D341Med (cell line): ENCODE measurements at regions not wholly inside any gene's neighbourhood (a gene's known extent, or its start where the extent isn't known, plus 50 kb on each side); places are given as distances from the start of the nearest gene placed in this dataset.

Experiments used
- DNase-seq: peaks from one replicate; pipeline ENCODE4 v3.0.0; 2012; ENCODE audit warnings: low spot score

DNA sequence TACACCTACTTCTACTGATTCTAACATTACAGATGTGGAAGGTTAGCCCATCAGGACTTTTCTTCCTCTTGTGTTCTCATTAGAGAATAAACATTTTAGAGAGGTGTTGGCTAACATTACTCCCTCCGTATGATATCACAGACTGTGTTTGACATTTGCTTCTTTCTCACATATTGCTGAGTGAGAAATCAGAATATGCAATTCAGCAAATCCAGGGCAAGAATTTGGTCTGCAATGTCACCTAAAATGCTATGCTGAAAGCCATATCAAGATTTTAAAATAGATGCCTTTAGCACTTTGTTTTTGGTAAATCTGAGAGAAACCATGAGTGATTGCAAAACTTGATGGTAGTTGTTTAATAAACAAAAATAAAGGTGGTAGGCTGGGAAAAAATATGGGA, 319.1 kb downstream of the C4orf33 start:
- DNase-seq, result no peak

DNA sequence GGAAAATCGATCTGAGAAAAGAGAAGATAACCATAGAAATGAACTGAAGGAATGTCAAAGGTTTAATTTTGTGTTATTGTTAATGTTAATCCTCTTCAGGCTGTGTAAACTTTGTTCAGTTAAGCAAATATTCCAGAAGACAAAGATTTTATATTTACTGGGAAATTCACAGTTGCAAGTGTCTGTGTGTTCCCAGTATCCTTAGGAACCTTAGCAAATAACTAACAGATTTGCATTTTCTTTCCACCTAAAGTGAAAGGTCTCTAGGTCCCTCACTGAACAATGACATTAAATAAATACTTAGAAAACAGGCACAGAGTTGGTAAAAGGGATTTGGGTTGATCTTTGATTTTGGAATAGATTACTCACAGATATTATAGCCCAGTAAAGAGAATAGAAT, 324.7 kb downstream of the C4orf33 start:
- DNase-seq, result no peak

DNA sequence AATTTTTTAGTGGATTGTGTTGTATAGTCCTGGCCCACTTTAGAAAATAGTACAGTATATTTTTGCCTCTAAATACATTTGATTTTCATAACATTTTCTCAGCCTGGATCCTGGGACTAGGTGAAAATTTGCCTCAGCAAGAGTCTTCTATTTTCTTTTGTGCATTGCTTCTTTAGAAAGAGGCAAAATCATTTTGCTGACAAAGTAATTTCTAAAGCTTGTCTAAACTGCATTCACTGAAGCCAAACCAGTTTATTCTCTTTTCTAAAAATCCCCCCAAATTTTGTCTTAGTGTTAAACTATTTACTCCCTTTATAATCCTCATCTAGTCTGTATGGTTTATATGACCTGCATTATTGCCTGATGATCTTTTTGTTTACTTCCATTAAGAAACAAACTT, 326.3 kb downstream of the C4orf33 start:
- DNase-seq, result no peak

DNA sequence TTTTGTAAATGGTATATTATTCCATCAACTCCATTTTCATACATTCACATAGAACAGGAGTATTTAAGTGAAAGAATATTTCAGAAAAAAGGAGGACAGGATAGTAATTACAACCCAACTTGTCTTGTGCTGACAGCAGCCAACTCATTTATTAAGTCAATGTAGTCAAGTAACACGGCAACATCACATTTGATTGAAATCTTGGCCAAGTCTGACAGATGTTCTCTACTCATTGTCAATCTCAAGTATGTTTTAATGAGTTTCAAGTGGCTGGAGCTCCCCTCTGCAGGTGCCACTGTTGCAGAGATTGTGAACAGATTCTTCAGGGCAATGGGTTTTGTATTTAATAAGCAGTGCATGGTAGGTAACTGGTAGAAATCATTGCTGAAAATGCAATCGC, 332.5 kb downstream of the C4orf33 start:
- no peak for DNase-seq

DNA sequence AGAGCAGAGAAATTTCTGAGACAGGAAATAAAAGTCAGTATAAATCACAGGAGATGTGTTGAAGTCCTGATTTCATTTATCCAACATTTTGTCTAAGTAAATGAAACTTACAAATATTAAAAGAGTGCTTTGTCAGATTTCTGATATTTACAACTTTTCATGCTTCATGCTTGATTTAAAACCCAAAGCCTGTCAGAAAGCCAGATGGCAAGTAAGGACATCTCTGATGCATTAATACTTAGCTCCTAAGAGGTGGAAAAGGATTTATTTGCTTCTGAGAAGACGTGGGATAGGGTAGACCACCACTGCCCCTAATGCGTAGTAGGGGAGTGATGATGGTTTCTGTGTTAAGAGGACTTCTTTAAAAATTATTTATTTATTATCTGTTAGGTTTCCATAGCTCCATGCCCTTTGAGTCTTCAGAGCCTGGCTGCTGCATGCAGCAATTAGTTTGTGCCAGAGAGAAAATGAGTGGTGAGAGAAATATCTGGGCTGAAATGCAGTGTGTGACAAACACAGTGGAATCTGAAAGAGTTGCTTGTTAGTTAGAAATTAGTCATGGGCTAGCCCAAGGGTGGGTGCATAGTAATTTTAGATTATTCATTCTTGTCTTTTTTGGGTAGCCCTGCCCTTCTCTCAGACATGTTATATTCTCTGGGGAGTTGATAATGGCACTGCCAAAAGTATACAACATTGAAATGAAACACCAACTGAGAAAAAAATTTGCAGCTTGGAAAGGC, 333.8 kb downstream of the C4orf33 start:
- no peak for DNase-seq

DNA sequence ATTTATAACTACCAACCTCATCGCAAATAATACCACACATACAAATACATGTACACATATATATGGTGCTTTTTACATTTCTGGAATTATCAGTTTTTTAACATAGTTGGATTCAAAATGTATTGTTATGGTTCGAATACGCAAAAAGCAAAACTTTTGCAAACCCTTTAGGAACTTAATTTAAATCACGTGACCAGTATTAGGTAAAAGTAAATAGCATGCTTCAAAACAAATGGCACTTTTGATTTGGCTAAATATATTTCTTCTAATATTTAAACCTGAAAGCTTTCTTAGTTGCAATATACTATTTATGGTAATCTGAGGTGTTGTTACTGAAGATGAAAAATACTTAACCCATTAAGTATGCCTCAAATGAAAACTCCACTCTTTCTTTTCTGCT, 341.4 kb downstream of the C4orf33 start:
- no peak for DNase-seq

DNA sequence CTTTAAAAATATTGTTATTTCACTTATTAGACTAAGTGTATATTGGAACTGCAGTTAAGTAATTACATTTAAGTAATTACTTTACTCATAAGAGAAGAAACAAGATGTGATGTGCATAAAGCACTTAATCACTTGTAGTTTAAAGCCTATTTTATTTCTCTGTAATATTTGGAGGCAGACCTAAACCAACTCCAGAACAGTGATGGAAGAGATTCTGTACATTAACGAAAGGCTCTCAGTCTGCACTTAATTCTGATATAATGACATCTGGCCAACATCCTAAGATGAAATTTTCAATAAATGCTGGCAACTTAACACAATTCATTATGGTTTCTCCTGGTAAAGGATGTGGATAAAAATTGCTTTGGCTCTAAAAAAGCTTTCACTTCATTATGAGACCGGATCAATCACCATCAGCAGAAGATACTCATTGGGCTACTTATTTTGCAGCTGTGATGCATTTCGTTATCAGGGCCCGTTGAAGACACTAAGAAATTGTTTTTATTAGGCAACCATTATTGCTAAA, 342.6 kb downstream of the C4orf33 start:
- DNase-seq, result no peak

DNA sequence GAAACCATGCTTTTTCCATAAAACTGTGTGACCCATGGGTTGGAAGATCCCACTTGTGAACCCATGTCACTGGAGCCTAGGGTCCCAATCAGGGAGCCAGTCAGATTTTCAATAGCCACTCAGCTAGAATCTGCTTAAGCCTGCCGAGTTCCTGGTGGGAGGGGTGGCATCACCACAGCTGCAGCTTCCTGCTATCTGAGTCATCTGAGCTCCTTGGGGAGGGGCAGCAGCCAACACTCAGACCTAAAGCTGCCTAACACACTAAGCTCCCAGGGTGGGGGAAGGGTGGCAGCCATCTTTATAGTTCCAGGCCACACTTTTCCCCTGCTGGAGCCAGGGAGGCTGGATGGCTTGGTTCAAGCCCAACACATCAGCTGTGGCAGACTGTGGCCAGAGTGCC, 350.1 kb downstream of the C4orf33 start:
- no peak for DNase-seq

DNA sequence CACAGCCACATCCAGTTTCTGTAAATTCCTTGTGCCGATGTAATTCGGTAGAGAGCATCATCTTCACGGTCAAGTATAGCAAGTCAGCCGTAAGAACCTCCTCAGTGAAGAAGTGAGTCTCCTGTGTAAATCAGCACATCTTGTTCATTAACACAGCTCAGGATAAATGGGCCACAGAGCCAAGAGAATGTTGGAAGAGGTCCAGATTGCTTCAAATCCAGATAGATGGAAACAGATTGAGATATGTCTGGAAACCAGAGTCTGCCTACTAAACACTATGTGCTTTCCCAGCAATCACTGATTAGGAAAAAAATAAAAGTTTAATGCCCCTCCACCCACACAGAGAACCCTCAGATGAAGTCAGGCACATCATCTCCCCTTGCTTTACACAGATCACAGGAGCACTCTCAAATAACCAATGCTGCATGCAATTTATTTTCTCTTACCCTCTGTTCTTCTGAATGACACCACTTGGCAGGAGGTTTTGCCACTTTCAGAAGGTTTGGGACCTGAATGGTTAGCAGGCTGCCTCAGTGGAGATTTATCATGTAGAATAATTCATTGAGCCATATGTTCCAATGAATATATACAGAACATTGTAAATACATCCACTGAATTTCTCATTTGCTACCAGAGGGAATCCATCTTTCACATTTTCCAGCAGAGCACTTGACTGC, 357.7 kb downstream of the C4orf33 start:
- no peak for DNase-seq

DNA sequence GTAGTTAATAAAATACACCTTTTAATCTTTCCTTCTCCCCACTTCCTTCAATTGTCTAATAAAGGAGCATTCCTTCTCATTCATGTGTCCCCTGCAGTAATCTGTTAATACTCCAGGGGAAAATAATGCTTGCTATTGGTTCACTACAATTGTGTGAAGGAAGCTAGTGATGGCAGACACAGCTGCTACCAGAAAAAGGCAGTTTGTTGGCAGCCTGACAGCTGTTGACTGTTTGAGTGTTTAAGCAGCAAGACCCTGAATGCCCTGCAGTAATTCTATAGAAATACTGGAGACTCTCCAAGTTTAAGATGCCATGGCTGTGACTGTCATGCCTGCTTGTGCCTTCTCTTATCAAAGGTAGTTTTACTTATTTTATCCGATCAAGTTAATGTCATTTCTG, 359.5 kb downstream of the C4orf33 start:
- peak; percentile 59 for DNase-seq

DNA sequence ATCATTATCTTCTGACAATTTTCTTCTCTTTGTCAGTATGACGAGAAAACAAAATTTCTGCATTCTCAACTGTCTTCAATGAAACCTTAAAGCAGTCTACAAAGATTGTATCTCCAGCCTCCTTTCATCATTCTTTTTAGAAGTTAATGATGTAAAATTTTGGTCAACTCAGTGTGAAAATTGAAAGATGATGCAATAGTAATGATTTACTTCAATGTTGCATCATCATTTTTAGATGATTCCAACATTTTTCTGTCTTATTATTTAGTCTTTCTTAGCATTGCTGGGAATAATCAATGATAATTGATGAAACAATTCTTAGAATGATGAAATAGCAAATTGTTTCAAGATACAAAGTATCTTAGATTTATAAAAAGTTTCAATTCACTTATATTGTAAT, 372.7 kb downstream of the C4orf33 start:
- DNase-seq, result no peak

DNA sequence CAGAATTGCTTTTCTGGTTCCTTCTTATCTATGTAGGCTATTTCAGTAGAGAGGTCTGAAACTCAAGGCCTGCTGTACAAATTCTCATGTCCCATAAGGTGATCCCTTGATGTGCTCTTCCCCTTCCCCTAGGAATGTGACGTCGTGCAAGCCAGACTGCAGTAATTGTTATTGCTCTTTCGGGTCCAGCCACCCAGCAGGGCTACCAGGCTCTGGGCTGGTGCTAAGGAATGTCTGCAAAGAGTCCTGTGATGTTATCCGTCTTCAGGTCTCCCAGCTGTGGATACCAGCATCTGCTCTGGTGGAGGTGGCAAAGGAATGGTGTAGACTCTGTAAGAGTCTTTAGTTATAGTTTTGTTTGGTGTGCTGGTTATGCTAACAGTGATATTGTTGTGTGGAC, 378.7 kb downstream of the C4orf33 start:
- DNase-seq, result no peak

DNA sequence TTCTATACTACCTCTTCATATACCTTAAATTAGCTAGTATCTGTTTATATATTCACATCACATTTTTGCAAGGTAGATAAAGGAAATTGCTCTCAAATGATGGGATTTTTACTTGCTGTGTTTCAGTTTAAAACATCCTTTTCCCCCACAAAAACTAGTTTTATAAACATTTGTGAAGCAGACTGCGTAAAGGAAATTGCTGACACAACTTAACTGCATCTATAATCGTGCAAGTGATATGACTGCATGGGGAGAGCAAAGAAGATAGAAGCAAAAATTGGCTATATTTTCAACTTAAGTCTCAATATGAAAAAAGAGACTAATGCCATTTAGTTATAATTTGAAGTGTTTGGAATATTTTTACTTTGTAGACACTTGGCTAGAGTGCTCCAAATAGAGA, 385.2 kb downstream of the C4orf33 start:
- DNase-seq, result no peak

DNA sequence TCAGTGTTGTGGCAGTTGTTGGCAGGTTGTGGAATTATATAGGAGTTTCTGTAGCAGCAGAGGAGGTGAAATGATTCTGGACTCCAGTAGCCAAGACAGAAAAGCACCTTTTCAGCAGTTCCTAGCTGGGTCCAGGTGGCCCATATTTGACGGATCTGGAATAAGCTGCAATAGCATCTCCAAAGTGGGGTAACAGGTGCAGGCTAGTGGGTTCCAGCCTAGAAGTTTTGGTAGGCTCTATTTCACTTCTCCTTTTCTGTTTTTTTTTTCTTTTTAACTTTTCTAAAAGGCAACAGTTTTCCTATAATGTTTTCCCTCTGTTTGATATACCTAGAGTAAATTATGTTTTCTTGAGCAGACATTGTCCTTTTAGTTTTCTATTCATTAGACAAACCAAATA, 392.5 kb downstream of the C4orf33 start:
- DNase-seq, result no peak

DNA sequence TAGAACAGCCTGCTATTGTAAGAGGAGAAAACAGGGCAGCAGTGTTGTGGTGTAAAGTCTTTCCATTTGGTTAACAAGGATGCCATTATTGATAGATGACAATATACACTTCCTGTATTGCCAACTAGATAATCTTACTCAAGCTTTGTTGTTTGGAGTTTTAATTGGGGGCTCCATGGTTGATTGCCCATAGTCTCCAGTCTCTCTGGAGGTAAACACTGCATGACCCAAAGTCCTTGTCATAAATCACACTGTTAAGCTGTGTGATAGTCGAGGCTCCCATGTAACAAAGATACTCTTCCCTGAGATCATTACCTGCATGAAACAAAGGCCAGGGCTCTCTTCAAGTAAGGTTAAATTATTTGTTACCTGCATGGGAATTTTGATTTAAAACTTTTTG, 394.6 kb downstream of the C4orf33 start:
- no peak for DNase-seq

DNA sequence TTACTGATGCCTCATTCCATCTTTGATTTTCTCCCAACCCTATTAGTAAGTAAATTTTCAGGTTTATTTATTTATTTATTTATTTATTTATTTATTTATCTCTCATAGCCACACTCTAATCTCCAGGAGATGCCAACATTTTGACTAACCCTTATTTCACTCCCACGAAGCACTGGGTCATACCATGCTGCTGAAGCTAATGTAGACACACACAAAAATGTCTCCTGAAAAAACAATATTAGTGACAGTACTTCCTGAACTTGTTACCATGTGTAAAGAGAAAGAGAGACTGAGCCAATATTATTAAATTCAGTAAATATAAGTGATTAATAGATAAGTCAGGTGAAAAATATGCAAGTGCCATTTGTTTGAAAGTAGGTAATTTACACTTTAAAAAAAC, 402.7 kb downstream of the C4orf33 start:
- DNase-seq, result no peak

DNA sequence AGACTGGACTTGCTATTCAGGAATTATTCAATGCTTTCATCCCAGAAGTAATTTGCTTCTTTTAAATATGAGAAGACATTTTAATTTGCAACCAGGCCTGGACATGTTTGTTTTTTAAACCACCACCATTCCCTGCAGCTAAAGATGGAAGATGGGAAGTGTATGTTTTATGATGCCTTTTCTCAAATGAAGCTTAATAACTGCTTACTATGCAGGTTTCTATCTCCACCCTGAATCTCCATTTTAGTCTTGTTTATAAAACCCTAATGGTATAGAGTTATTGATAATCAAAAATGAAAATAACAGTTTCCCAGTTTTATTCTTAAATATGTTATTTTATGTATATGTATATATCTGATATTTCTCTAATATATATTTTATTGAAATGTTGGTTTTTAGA, 418.9 kb downstream of the C4orf33 start:
- DNase-seq, result no peak

DNA sequence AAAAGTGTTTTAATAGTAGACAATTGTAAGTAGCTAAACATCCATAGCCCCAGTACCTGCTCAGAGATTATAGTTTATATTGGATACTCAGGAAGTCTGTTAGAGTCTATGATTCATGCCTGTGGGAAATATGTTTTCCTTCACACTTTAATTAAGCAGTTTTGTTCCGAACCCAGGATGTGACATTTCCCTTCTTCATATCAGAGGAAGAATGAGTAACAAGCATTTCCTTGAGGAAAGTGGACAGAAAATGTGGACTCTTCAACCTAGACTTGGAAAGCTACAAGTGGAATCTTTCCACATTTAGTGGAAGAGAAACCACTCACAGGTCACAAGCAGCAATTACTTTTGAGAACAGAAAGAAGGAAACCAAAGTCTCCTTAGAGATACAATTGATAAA, 419.4 kb downstream of the C4orf33 start:
- DNase-seq, result no peak

DNA sequence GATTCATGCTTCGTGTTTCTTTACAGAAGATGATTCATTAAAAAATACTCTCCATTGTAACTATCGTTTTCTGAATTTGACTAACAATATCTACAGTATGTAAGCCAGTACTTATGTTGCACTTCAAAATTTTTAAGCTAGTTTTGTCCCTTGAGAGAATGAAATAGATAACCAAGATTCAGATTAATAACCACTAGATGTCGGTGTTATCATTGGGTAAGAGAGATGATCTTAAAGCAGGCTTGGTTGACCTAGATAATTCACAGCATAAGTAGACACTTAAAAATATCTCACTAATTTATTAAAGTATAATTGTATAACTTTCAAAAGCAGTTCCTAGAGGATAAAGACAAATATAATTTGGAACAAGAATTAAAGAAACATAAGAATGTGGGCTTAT, 430.9 kb downstream of the C4orf33 start:
- DNase-seq, result peak; percentile 19

DNA sequence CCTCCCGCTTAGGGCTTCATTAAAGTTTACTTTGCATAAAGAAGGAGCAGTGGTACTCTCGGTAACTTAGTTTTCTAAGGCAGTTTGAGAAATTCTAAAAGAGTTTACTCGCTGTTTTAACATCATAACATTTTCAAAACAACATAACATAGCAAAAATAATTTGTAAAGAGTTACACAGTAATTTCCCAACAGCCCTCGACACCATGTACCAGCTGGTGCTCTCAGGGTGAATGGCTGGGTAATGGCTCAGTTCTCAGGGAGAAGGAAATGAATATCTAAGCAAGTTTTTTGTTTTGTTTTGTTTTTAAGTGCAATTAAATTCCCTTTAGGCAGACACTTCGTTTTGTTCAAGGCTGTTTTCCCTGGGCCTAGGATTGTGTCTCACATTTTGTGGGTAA, 435.3 kb downstream of the C4orf33 start:
- no peak for DNase-seq

DNA sequence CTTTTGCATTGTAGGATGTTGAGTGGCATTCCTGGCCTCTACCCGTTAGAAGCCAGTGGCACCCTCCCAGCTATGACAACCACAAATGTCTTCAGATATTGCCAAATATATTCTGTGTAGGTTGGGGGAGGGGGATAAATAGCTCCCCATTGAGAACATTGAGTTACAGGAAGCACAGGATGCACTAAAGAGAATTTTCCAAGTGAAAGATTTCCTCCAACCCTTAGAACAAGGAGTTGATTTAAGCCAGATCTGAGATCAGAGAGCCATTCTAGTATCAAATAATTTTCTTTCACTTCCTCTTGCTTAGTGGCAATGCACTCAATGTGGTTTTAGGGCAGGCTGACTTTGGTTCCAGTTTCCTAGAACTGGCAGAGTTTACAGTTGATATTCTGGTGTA, 436.6 kb downstream of the C4orf33 start:
- no peak for DNase-seq

DNA sequence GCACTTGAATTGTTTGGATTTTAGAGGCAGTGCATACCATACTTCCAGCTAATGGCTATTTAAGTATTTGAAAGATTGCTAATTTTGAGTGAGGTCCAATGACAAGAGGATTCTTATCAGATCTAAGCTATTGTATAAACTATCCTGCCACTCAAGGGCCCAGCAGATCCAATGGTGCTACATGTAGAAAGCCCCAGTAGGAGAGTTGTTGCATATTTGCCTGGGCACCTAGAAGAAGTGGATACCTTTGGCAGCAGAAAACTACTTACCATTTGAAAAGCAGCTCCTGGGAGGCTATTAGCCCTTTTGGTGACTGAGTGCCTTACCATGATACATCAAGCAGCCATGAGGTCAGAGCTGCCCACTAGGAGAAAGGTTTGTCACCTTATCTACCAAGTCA, 447.3 kb downstream of the C4orf33 start:
- DNase-seq, result no peak

DNA sequence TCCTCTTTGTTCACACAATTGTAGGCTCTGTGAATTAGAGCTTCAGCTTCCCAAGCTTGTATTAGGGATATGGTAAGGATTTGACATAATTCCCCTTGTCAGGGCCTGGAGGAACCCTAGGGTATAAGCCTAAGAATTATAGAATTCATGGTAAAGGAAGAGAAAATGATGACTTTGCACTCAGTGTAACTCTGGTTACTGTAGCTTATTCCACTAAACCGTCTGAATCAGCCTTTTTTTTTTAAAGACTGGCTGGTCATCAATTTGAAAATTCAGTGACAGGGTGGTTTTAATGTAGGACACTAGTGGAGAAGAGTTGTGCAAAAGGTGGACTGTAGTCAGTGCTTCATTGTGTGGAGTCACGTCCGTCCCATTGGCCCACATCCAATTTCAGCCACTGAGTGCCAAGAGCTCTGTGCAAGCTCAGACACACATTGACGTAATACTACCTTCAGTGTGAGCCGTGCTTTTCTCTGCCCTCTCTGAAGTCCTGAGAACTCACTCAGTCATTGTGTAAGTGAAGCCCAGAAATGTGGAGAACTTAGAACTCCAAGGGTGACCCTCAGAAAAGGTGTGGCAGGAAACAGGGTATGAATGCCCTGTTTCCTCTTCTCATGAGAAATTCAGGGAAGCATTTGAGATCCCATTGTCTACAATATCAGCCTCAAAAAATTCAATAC, 449.8 kb downstream of the C4orf33 start:
- no peak for DNase-seq
